HFFc6 (cell line): ENCODE measurements at regions not wholly inside any gene's neighbourhood (a gene's known extent, or its start where the extent isn't known, plus 50 kb on each side); places are given as distances from the start of the nearest gene placed in this dataset.

Source experiments
- DNase-seq: peaks from one replicate; pipeline ENCODE4 v3.0.0-alpha.2; 2018
- H3K27ac Mint-ChIP-seq: 2 replicates; pipeline ENCODE4 v1.8.0; 2020; ENCODE audit warnings: mild to moderate bottlenecking, mixed read lengths
- H3K27me3 Mint-ChIP-seq: 2 replicates; pipeline ENCODE4 v1.8.0; 2021; ENCODE audit warnings: mild to moderate bottlenecking, moderate library complexity, mixed read lengths; ENCODE audit not compliant: insufficient read depth
- H3K36me3 Mint-ChIP-seq: 2 replicates; pipeline ENCODE4 v1.8.0; 2021; ENCODE audit warnings: low read depth, mixed read lengths
- H3K4me1 Mint-ChIP-seq: 2 replicates; pipeline ENCODE4 v1.8.0; 2020; ENCODE audit warnings: low read depth, mixed read lengths
- H3K4me3 Mint-ChIP-seq: 2 replicates; pipeline ENCODE4 v1.8.0; 2020; ENCODE audit warnings: mild to moderate bottlenecking, moderate library complexity, mixed read lengths
- H3K9me3 Mint-ChIP-seq: 2 replicates; pipeline ENCODE4 v1.8.0; 2020; ENCODE audit warnings: mild to moderate bottlenecking, mixed read lengths
- CTCF ChIP-seq: fragments of 200-600 bp; sonication (generic); IDR thresholded peaks from 2 replicates; pipeline ENCODE4 v1.5.0; 2021; ENCODE audit warnings: antibody characterized with exemption, mild to moderate bottlenecking

GRCh38 chr3:65186268-65186667 lies 498.5 kb upstream of the ADAMTS9 start:
- no peak for DNase-seq
- no peaks in the 10 kb centered on the region for H3K36me3 Mint-ChIP-seq
- no peak for TF ChIP-seq CTCF
- H3K27me3 Mint-ChIP-seq: no peaks in the 10 kb centered on the region; the same call in 1 of the 2 replicates
- H3K27ac Mint-ChIP-seq: no peak overlapping the region
- no peak overlapping the region for H3K4me3 Mint-ChIP-seq
- no peaks in the 10 kb centered on the region for H3K4me1 Mint-ChIP-seq
- peaks cover 23% of the 10 kb centered on the region for H3K9me3 Mint-ChIP-seq

- Mint-ChIP-seq H3K27ac (no peak overlapping the region), H3K4me3 (no peak overlapping the region), H3K9me3 (peaks cover 11% of the 10 kb centered on the region), H3K4me1 (no peaks in the 10 kb centered on the region), H3K36me3 (no peaks in the 10 kb centered on the region), H3K27me3 (no peaks in the 10 kb centered on the region; the same call in 1 of the 2 replicates)
- no peak for DNase-seq
- TF ChIP-seq CTCF: no peak
Measured at GRCh38 chr3:65182682-65183081, 494.9 kb upstream of the ADAMTS9 start.

GRCh38 chr3:65182085-65182484 lies 494.3 kb upstream of the ADAMTS9 start:
- no peak for TF ChIP-seq CTCF
- H3K27ac Mint-ChIP-seq: no peak overlapping the region
- H3K36me3 Mint-ChIP-seq: no peaks in the 10 kb centered on the region
- DNase-seq: no peak
- H3K9me3 Mint-ChIP-seq: peaks cover 11% of the 10 kb centered on the region
- no peak overlapping the region for H3K4me3 Mint-ChIP-seq
- no peaks in the 10 kb centered on the region; the same call in 1 of the 2 replicates for H3K27me3 Mint-ChIP-seq
- no peaks in the 10 kb centered on the region for H3K4me1 Mint-ChIP-seq

- DNase-seq: no peak
- no peak overlapping the region for H3K4me3 Mint-ChIP-seq
Measured at GRCh38 chr3:65181391-65181871, 493.6 kb upstream of the ADAMTS9 start.

GRCh38 chr3:65178703-65179102 lies 490.9 kb upstream of the ADAMTS9 start:
- H3K4me1 Mint-ChIP-seq: no peaks in the 10 kb centered on the region
- H3K27me3 Mint-ChIP-seq: no peaks in the 10 kb centered on the region
- TF ChIP-seq CTCF: no peak
- H3K27ac Mint-ChIP-seq: no peak overlapping the region
- no peaks in the 10 kb centered on the region for H3K36me3 Mint-ChIP-seq
- peaks cover 20% of the 10 kb centered on the region for H3K9me3 Mint-ChIP-seq
- DNase-seq: no peak
- no peak overlapping the region for H3K4me3 Mint-ChIP-seq

More at GRCh38 chr3:65181391-65181871, 493.6 kb upstream of the ADAMTS9 start:
- H3K36me3 Mint-ChIP-seq: no peaks in the 10 kb centered on the region
- no peak for TF ChIP-seq CTCF
- no peaks in the 10 kb centered on the region for H3K4me1 Mint-ChIP-seq
- peaks cover 11% of the 10 kb centered on the region for H3K9me3 Mint-ChIP-seq
- H3K27me3 Mint-ChIP-seq: no peaks in the 10 kb centered on the region; the same call in 1 of the 2 replicates
- no peak overlapping the region for H3K27ac Mint-ChIP-seq

GRCh38 chr3:65177960-65178376 lies 490.2 kb upstream of the ADAMTS9 start:
- TF ChIP-seq CTCF: no peak
- Mint-ChIP-seq H3K27me3 (no peaks in the 10 kb centered on the region), H3K36me3 (no peaks in the 10 kb centered on the region), H3K27ac (no peak overlapping the region), H3K9me3 (peaks cover 20% of the 10 kb centered on the region), H3K4me1 (no peaks in the 10 kb centered on the region), H3K4me3 (no peak overlapping the region)
- DNase-seq: no peak
